ENCODE measurements at regions not wholly inside any gene's neighbourhood (a gene's known extent, or its start where the extent isn't known, plus 50 kb on each side); places are given as distances from the start of the nearest gene placed in this dataset.
"Not testable (repeated sequence)": the region's sequence is repeated elsewhere in the genome, so short reads cannot be mapped to it uniquely, and the experiment has no call there.

DNA sequence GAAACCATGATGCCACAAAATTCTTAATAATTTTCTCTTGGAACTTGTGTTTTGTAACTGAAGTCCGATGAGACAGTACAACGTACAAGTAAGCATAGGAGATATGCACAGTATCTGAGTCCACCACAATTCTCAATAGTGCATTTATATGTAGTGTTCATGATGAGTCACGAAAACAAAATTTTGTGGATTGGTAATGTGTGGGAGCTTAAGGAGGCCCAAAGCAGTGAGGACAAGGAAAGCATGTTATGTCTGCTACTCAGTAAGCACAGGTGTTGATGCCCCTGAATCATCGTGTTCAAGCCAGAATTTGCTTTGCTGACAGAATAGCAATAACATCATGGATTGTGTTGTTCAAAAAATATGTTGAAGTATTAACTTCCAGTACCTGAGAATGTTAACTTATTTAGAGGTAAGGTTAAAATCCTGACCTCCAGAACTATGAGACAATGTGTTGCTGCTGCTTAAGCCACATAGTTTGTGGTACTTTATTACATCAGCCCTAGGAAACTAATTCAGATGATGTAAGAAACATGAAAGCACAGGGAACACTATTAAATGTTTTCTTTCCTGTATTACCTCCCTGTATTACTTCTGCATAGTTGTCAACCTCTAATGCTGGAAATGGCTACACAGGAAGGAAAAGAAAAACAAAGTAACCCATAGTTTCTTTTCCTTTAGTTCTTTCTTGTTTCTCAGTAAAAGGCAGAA, 201.3 kb downstream of the SLITRK6 start:
- no peak for DNase-seq

DNA sequence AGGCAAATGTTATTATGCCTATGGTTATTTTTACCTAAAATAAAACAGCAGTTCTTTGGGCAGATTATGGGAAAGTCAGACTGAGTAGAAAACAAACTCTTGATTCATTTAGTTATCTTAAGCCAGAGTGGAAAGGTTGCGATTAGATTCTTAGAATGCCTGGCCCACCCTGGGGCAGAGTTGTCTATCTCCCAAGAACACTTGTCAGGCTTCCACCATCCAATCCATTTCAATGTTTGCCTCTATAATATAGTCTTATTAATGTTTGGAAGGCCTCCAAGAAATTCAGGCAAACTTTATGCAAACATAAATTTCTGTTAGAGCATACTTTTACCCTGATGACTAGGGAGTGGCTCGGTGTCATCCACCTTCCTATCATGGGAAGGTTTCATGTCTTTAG, 207.0 kb downstream of the SLITRK6 start:
- no peak for DNase-seq

DNA sequence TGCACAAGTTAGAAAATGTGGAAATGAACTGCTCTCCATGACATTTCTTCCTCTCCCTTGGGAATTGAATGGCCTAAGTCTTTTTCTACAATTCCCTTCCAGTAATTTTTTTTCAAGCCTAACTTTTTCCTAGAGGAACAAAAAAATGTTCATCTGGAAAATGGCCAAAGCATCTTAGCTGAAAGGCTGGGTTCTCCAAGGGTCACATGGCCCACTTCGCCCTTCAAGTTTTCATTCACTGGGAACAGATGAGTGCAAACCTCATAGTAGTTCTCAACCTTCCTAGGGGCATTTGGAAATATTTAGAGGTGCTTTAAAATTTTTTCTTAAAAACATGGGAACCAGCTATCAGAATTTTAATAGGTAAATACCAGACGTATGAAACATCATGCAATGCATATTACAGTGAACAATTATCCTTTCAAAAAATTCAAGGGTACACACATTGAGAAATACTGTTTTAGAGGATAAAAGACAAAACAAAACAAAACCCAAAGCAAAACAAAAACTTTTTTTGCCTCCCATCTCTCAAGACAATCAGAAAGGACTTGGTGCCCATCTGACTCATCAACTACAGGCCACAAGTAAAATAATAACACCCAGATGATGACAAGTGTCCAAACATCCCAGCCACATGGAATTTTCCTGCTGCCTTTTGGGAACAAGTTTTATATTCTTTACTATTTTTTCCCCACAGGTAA, 208.8 kb downstream of the SLITRK6 start:
- DNase-seq: no peak

DNA sequence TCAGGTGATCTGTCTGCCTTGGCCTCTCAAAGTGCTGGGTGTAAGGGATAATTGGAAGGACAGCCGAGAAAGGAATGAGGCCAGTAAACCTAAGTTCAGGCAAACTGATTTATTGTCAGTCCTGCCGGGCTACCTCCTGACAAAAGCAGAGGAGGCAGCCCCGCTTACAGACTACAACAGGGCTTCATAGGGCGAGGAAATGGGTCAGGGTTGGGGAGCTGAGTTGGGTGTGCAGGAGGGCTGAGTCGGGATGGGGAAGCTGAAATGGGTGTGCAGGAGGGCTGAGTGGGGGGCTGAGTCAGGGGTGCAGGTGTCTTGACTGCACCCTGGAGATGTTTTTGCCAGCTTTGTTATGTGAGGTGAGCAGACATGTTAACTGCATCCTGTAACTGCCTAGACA, 210.2 kb downstream of the SLITRK6 start:
- DNase-seq: no peak

DNA sequence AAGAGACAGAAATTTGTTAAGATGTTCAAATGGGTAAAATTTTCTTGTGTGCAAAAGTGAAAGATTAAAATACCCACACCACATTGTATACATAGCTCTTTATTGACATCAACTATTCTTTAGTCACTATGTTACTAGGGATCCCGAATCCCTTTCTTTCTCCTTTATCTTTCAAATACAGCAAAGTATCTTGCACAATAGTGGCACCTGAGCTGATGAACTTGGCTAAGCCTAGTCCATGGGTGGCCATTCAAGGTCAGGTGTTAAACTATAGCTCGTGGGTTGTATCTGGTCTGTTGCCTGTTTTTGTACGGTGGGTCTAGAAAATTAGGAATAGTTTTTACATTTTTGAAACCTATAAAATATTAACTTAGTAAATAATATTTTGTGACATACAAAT, 210.9 kb downstream of the SLITRK6 start:
- DNase-seq: no peak

DNA sequence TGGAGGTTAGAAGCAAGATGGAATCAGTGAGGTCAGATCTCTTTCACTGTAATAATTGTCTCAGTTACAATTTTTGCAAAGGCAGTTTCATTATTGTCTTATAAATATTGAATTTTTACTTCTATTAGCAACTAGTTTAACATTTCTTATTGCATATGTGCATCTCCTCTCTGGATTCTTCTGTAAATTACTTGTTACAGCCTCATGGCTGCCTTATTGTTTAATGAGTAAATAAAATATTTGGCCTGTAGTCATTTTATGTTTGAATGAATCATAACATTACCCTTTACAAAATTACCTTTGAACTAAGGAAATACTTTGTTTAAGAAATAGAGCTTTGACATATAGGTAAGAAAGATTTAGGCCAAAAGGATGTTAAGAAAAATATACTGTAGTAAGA, 212.4 kb downstream of the SLITRK6 start:
- DNase-seq: no peak

DNA sequence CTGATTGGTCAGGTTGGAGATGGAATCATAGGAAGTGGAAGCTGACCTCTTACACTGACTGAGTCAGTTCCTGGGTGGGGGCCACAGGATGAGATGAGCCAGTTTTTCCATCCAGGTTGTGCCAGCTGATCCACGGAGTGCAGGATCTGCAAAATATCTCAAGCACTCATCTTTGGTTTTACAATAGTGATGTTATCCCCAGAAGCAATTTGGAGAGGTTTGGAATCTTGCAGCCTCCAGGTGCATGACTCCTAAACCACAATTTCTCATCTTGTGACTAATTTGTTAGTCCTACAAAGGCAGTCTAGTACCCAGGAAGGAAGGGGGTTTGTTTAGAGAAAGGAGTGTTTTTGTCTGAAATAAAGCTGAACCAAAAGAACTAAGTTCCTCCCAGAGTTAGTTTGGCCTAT, 212.8 kb downstream of the SLITRK6 start:
- no peak for DNase-seq

DNA sequence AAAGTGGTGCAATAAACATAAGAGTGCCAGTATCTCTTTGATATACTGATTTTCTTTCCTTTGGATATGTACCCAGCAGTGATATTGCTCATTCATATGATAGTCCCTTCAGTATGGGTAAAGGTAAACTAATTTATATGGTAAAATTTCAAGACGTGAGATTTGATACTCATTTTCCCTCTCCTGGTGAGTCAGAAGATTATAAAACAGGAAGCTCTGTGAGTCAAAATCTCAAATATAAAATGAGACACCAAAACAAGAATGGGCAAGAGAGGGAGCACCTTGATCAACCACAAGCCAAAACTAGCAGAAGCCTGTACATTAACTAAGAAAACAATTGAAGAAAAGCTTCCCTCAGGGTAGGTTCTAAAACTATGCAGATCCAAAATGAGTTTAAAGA, 216.3 kb downstream of the SLITRK6 start:
- DNase-seq: no peak

DNA sequence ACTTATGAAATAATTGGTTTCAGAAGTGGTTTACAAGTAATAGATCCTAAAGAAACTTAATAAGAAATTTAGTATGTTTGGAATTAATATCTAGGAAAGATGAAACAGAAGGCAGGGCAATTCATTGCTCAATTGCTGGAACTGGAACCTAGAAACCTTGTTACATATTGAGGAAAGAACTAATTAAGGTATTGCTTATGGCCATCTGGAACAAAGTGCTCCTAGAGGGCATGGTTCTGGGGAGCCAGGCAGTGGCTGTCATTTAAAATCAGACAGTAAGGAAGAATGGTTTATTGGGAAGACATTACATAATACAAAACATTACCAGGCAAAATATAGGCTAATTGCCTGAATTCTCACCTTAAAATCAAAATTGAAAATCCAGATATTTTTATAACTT, 224.1 kb downstream of the SLITRK6 start:
- no peak for DNase-seq

DNA sequence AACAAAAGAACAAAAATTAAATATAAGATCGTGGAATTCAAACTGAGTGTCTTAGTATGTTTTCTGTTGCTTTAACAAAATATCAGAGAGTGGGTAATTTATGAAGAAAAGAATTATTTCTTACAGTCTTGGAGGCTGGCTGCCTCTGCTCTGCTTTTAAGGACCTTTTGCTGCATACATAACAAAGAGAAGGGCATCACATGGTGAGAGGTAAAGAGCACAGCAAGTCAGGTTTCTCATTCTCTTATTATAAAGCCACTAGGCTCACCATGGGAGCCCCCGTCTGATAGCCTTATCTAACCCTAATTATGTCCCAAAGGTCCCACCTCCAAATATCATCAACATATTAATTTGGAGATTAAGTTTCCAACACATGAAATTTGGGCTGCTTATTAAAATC, 231.3 kb downstream of the SLITRK6 start:
- DNase-seq: no peak

DNA sequence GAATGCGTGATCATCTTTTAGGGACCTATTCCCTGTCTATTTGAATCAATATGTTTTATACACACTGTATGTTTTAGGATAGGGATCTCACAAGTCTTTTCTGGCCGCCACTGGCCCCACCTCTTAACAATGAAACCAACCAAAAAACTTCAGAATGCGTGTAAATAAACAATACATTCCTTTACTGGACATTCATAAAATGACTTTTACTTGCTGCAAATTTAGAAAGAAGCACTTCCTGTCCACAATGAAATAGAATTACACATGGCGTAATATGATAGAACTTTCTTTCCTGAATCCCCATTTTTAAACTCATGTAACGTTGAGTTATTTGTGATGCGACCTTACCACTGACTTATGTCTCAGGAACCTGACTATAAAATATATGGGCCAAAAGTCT, 233.6 kb downstream of the SLITRK6 start:
- DNase-seq: no peak

DNA sequence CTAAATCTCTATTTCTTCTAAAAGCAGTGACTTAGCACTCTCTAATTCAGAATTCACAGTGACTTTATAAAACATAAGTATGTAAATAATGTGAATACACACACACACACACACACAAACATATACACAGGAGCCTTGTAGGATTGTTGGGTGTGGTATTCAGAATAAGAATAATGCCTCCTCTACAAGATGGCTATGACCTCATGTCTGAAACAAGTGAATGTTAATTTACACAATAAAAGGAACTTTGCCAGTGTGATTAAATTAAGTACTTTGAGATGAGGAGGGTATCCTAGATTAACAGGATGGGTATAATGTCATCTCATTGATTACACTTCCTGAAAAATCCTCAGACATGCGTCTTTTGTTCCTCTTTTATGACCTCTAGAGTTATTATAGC, 234.6 kb downstream of the SLITRK6 start:
- DNase-seq: no peak

DNA sequence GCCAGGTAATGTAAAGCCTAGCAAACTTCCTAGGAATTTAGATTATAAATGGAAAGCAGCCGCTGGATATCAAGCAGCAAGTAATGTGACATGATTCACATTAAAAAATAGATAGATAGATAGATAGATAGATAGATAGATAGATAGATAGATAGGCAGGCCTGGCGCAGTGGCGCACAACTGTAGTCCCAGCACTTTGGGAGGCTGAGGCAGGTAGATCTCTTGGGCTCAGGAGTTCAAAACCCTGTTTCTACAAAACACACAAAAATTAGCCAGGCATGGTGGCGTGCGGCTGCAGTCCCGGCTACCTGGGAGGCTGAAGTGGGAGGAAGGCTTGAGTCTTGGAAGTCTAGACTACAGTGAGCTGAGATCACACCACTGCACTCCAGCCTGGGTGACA, 236.9 kb downstream of the SLITRK6 start:
- no peak for DNase-seq

DNA sequence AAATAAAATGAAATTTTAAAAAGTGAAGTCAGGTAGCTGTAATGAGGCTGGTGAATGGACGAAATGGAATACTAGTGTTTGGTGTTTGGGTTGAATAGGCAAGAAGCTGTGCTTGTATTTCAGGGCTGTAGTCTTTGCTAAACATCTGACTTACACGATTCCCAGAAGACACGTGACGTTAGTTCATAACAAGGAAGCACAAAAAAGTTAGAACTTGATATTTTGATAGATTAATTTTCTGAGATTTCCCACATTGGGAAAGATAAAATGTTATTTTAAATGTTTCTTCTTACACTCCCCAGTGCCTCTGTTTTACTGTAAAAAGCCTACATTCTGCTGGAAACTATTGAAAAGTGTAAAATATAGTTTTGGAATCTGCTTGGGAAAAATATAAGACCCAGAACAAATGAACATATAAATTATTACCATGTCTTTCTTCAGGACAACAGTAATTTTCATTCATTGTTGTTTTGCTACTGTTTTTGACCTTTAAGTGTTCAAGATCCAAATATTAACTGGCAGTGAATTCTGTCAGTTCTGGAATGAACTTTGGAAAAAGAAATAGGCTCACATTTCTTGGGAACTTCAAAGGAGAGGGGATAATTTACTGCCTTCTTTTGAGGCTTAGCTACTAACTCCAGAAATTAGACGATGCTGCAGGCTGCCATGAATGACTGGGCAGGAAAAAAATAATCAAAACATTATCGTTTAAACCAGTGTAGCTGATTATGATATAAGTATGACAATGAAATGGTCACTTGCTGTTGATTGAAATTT, 241.3 kb downstream of the SLITRK6 start:
- DNase-seq: no peak

DNA sequence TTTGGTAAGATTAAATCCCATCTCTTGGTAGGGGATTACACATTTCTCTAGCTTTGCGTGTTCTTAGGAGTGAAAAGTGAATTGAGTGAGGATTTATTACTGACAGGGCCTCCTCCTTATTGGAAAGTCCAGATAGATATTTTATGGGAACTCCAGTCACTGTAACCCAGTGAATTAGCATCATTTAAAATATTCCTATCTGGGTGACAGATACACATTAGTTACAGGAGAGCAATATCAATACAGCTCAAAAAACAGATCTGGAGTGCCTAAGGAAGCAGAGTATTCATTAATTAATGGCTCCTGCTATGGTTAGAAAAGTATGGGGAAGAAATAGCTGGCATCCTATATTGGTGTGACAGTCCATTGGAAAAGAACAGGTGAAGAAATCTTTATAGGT, 248.2 kb downstream of the SLITRK6 start:
- no peak for DNase-seq

DNA sequence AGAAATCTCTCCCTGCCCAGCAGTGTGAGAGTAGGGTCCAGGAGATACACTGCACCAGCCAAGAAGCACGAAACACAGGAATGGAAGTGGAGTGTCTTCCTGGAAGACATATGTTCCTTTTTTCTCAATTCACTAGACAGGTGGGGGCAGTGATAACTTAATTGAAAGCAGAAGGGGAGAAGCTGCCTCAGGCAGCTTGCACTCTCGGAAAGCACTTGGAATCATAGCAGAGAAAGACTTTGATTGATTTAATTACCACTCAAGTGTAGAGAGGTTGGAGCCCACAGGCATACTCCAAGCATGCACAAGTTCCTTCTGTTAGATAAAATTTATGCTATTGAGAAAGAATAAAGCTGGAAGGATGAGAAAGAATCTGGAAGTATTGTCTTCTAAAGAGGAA, 249.4 kb downstream of the SLITRK6 start:
- no peak for DNase-seq

DNA sequence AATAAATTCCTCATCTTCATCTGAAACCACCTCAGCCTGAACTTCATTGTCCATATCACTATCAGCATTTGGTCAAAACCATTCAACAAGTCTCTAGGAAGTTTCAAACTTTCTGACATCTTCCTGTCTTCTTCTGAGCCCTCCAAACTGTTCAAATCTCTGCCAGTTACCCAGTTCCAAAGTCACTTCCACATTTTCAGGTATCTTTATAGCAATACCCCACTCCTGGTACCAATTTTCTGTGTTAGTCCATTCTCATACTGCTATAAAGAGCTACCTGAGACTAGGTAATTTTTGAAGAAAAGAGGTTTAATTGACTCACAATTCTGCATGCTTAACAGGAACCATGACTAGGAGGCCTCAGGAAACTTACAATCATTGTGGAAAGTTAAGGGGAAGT, 250.4 kb downstream of the SLITRK6 start:
- DNase-seq: not testable (repeated sequence)

DNA sequence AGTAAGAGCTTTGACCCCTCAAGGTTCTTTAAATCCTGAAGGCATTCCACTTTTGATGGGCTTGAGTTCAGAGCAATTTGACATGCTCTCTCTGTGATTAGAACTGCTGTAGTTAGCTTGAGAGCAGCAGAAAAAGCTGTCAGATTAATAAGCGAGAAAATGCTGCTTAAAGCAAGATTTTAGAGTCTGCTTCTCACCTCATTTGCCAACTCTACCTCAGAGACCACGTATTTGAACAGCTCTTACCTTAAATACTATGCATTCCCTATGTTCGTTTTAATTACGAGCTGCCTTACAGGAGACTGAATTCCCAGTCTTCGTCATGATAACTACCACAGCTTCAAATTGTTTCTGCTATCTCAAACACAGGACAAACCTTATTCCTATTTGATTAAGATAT, 253.4 kb downstream of the SLITRK6 start:
- DNase-seq: no peak

DNA sequence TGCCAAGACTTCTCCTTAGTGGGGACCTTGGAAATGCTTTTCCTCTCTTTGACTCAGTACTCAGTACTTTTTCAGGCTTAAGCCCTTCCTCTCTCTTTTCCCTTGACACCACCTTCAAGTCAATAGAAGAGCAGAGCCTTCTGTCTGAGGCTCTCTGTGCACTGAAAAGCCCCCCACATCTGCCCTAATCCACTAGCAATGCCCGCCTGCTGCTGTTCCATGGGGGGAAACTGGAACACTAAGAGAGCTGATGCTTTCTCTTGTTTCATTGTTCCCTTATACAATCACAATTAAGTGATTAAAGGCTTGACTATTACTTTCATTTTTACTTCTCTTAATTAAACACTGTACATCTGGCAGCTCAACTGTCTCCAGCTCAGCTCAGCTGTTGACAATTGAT, 254.5 kb downstream of the SLITRK6 start:
- no peak for DNase-seq

DNA sequence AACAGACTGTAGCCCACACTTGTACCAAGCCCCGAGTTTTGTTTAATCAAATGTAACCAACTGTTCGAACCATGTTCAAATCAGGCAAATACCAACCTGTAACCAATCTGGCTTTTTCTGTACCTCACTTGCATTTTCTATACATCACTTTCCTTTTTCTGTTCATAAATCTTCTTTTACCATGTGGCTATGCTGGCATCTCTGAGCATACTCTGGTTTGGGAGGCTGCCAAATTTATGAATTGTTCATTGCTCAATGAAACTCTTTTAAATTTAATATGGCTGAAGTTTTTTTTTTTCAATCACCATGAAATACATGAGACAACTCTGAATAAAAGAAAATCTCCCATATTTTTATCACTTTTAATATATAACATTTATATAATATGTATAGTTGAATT, 256.1 kb downstream of the SLITRK6 start:
- DNase-seq: no peak

DNA sequence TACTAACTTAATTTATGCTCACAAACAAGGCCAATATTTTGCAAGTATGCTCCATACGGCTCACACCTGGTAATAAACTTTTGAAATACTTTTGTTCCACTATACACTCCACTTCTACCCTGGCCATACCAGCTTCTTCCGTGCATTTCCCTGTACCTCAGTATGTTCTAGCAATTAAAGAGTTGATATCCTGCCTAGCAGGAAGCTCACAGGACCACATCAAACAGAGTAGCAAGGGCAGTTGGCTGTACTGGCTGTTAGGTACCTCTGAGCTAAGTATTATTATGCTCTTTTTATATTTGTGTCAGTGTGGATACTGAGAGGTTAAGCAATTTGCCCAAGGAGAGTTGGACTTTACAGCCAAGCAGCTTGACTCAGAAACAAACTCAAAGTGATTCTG, 257.7 kb downstream of the SLITRK6 start:
- DNase-seq: no peak

DNA sequence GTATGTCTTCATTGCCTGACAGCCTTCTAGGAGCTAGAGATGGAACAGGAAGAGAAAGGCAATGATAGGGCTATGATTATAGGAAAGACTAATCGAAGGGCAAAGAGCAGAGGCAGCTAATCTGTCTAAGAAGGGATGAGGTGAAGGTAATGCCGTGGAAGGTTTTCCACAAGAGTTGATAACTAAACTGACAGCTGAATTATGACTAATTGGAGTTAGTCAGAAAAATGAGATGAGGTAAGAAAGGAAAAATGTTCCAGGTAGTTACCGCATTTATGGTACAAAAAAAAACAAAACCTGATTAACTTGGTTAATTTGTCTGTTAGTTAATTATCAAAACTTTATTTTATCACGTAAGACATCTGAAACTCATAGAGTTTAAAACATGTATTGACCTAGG, 260.3 kb downstream of the SLITRK6 start:
- DNase-seq: no peak

DNA sequence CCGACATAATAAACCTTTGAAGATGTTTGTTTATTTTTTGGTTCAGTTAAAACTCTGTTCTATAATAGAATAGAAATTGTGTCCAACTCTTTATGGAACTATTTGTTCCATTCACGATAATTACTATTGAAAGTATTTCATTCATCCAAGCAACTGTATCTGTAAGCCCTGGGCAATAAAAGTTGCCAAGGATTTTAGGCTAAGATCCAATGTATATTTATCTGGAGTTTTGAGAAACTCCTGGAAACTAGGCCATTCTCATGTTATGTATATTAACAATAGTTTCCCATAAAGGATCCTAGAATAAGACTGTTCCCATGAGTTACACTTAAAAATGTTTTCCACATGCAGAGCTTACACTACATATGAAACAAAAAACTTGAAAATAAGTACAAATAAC, 261.6 kb downstream of the SLITRK6 start:
- no peak for DNase-seq

DNA sequence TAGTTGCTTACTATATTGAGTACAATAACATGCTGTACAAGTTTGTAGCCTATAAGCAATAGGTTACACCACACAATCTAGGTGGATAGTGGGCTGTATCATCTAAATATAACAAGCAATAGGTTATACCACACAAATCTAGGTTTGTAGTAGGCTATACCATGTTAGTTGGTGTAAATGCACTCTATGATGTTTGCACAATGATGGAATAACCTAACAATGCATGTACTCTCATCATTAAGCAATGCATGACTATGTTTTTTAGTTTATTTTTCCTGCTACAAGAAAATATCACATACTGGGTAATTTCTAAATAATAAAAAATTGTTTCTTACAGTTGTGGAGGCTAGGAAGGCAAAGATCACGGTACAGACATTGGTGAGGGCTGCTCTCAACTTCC, 262.5 kb downstream of the SLITRK6 start:
- DNase-seq: no peak

Measured in T-helper 9 cell (primary cell).